ENCODE measurements at regions not wholly inside any gene's neighbourhood (a gene's known extent, or its start where the extent isn't known, plus 50 kb on each side); places are given as distances from the start of the nearest gene placed in this dataset.

DNA sequence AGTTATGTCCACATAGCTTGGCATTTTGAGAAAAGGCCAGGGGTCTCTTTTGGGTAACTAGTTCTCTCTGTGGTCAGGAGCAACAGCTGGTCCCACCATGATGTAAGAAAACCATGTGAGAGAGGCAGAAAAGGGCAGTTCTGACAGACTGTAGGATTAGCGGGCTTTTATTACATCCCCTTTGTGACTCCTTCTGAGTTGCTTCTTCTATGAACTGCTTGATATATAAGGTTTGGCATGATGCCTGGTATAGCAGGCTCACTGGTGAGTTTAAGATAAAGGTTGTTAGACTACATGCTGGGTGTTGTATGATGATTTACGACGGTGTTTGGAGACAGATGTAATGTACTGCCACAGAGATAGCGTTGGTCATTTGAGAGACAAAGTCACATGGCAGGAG lies 2308.1 kb upstream of the AGA start:
- 90% methylated on average over 2 of the region's 4 CpGs for WGBS (ENCODE audit: insufficient coverage)
- Histone ChIP-seq H3K4me1 (ENCODE audit: control insufficient read depth, insufficient read depth, low read length) (no peaks in the 10 kb centered on the region), H3K27me3 (ENCODE audit: control insufficient read depth, insufficient read depth, low read length) (no peaks in the 10 kb centered on the region), H3K9me3 (replicated peaks; ENCODE audit: control insufficient read depth, low read depth, low read length) (no peaks in the 10 kb centered on the region), H3K27ac (ENCODE audit: low read length) (no peak overlapping the region), H3K36me3 (ENCODE audit: control insufficient read depth, insufficient read depth, low read length) (no peaks in the 10 kb centered on the region), H3K4me3 (ENCODE audit: low read length) (no peak overlapping the region)
- DNase-seq: peak; percentile 1

DNA sequence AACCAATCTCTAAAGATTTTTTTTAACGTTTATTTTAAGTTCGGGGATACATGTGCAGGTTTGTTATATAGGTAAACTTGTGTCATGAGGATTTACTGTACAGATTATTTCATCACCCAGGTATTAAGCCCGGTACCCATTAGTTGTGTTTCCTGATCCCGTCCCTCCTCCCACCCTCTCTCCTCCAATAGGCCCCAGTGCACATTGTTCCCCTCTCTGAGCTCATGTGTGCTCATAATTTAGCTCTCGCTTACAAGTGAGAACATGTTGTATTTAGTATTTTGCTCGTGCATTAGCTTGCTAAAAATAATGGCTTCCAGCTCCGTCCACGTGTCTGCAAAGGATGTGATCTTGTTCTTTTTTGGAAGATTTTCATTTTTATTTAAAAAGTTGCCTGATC lies 2309.4 kb upstream of the AGA start:
- no peaks in the 10 kb centered on the region for H3K9me3 ChIP-seq (replicated peaks; ENCODE audit: control insufficient read depth, low read depth, low read length)
- 50% methylated on average over 2 of the region's 8 CpGs for WGBS (ENCODE audit: insufficient coverage)
- no peaks in the 10 kb centered on the region for H3K36me3 ChIP-seq (ENCODE audit: control insufficient read depth, insufficient read depth, low read length)
- H3K4me3 ChIP-seq (ENCODE audit: low read length): no peak overlapping the region
- no peak for DNase-seq
- no peaks in the 10 kb centered on the region for H3K27me3 ChIP-seq (ENCODE audit: control insufficient read depth, insufficient read depth, low read length)
- no peaks in the 10 kb centered on the region for H3K4me1 ChIP-seq (ENCODE audit: control insufficient read depth, insufficient read depth, low read length)
- H3K27ac ChIP-seq (ENCODE audit: low read length): no peak overlapping the region

DNA sequence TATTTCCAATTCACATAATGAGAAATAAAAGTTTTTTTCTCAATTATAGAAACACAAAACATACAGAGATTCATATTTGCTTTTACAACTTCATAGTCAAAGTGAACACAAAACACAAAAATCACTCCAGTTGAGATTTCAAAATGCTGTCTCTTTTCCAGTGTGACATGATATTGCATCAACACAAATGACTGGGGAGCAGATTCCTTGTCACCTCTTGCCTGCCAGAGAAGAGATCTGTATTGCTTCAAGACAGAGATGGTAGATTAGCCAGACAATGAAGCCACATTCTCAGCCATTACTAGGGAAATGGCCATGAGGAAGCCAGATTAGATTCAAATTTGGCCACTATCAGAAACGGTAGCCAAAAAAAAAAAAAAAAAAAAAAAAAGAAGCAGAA lies 2313.1 kb upstream of the AGA start:
- no peak for DNase-seq
- H3K27me3 ChIP-seq (ENCODE audit: control insufficient read depth, insufficient read depth, low read length): no peaks in the 10 kb centered on the region
- H3K36me3 ChIP-seq (ENCODE audit: control insufficient read depth, insufficient read depth, low read length): no peaks in the 10 kb centered on the region
- H3K27ac ChIP-seq (ENCODE audit: low read length): no peak overlapping the region
- H3K4me1 ChIP-seq (ENCODE audit: control insufficient read depth, insufficient read depth, low read length): no peaks in the 10 kb centered on the region
- WGBS (ENCODE audit: insufficient coverage): no CpG with 5 or more reads among the region's 1 CpG
- no peaks in the 10 kb centered on the region for H3K9me3 ChIP-seq (replicated peaks; ENCODE audit: control insufficient read depth, low read depth, low read length)
- H3K4me3 ChIP-seq (ENCODE audit: low read length): no peak overlapping the region

DNA sequence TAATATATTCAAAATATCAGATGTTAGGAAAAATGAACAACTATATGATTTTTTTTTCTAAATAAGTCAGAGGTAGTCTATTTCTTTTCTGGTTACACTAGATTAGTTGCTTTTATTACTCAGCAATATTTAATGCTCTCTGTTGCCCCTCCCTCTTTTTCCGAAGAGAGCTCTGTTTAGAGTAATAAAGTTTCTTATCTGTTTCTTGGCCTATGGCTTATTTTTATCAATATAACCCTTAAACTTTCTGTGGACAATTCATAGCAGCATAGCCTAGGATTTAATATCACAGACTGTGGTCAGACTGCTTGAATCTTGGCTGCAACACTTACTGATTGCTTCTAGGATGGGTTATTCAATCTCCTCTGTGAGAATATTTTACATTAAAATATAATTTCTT lies 2315.4 kb upstream of the AGA start:
- no peaks in the 10 kb centered on the region for H3K27me3 ChIP-seq (ENCODE audit: control insufficient read depth, insufficient read depth, low read length)

DNA sequence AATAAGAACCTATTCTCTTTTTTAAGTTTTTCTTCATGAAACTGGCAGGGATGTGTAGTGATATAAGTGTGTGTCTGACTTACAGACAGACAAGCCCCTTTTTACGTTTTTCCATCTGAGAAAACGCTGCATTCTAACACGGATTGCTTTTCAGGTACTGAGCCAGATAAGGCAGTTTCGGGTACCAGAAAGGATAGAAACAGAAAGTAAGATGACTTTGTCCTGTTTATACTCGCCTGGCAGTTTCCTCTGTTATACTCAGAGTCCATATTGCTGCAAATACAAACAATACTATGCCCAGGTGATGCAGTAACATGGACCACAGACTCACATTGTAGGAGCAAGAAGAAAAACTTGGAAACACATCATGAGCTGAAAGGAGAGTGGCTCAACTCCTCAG lies 2320.6 kb upstream of the AGA start:
- Histone ChIP-seq H3K9me3 (replicated peaks; ENCODE audit: control insufficient read depth, low read depth, low read length) (peaks cover 3% of the 10 kb centered on the region), H3K36me3 (ENCODE audit: control insufficient read depth, insufficient read depth, low read length) (no peaks in the 10 kb centered on the region), H3K4me3 (ENCODE audit: low read length) (no peak overlapping the region), H3K4me1 (ENCODE audit: control insufficient read depth, insufficient read depth, low read length) (no peaks in the 10 kb centered on the region), H3K27ac (ENCODE audit: low read length) (no peak overlapping the region), H3K27me3 (ENCODE audit: control insufficient read depth, insufficient read depth, low read length) (no peaks in the 10 kb centered on the region)
- 88% methylated on average over 3 of the region's 5 CpGs for WGBS (ENCODE audit: insufficient coverage)
- no peak for DNase-seq

More for the DNA sequence above, 2315.4 kb upstream of the AGA start:
- Histone ChIP-seq H3K4me3 (ENCODE audit: low read length) (no peak overlapping the region), H3K4me1 (ENCODE audit: control insufficient read depth, insufficient read depth, low read length) (no peaks in the 10 kb centered on the region), H3K27ac (ENCODE audit: low read length) (no peak overlapping the region), H3K36me3 (ENCODE audit: control insufficient read depth, insufficient read depth, low read length) (no peaks in the 10 kb centered on the region), H3K9me3 (replicated peaks; ENCODE audit: control insufficient read depth, low read depth, low read length) (no peaks in the 10 kb centered on the region)
- no peak for DNase-seq
- no CpG with 5 or more reads among the region's 1 CpG for WGBS (ENCODE audit: insufficient coverage)

DNA sequence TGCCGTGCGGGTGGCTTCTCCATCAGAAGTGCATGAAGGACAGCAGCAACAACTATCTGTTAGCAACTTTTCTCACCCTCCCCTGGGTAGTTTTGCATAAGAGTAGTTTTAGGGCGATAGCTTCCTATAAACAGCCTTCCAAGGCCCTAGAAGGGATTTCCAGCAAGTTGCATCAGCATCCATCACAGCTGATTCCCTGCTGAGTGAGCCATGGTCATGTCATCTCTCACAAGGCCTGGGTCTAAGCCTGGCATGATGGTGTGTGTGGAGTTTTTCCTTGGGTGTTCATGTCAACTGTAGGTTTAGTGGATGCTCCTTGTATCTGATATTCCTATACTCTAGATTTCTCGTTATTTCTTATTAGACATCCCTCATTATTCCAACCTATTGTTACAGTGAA lies 2324.7 kb upstream of the AGA start:
- Histone ChIP-seq H3K9me3 (replicated peaks; ENCODE audit: control insufficient read depth, low read depth, low read length) (peaks cover 3% of the 10 kb centered on the region), H3K36me3 (ENCODE audit: control insufficient read depth, insufficient read depth, low read length) (no peaks in the 10 kb centered on the region), H3K4me1 (ENCODE audit: control insufficient read depth, insufficient read depth, low read length) (no peaks in the 10 kb centered on the region), H3K4me3 (ENCODE audit: low read length) (no peak overlapping the region), H3K27ac (ENCODE audit: low read length) (no peak overlapping the region), H3K27me3 (ENCODE audit: control insufficient read depth, insufficient read depth, low read length) (no peaks in the 10 kb centered on the region)
- 0% methylated on average over 1 of the region's 4 CpGs for WGBS (ENCODE audit: insufficient coverage)
- DNase-seq: no peak

DNA sequence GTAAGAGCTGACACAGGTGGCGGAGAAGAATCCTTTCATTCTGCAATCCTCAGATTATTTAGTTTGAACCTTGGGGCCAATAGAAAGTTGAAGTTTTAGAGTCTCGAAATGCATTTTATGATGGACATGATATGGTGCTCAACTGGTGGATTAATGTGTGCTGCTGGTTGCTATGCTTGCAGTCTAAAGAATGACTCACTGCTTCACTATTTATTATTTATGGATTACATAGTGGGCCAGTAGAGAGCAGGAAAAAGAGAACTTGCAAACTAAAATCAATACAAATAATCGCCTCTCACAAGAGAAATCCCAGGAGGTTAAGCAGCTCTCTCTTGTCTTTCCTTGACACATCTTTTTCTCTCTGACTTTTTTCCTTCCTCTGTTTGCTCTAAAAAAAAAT lies 2326.8 kb upstream of the AGA start:
- no peak for DNase-seq
- Histone ChIP-seq H3K9me3 (replicated peaks; ENCODE audit: control insufficient read depth, low read depth, low read length) (peaks cover 3% of the 10 kb centered on the region), H3K4me3 (ENCODE audit: low read length) (no peak overlapping the region), H3K36me3 (ENCODE audit: control insufficient read depth, insufficient read depth, low read length) (no peaks in the 10 kb centered on the region), H3K4me1 (ENCODE audit: control insufficient read depth, insufficient read depth, low read length) (no peaks in the 10 kb centered on the region), H3K27me3 (ENCODE audit: control insufficient read depth, insufficient read depth, low read length) (no peaks in the 10 kb centered on the region), H3K27ac (ENCODE audit: low read length) (no peak overlapping the region)
- WGBS (ENCODE audit: insufficient coverage): no CpG with 5 or more reads among the region's 3 CpGs

DNA sequence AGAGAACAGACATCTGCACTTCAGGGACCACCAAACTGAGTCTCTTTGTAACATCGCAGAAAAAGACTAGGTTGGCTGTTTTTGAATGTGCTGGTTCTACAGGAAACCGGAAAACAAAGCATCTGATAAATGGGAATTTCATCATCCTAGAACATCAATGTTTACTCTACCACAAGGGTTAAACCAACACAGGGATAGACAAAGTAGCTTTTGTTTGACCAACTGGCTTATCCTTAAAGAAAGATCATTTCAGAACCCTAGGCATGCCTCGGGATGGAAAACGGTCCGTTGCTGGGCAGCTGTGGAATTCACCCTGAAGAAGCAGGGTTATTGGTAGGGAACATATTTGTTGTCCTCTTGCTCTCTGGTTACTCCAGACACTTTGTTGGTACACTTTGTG lies 2355.5 kb upstream of the AGA start:
- H3K4me3 ChIP-seq (ENCODE audit: low read length): no peak overlapping the region
- no peaks in the 10 kb centered on the region for H3K36me3 ChIP-seq (ENCODE audit: control insufficient read depth, insufficient read depth, low read length)
- WGBS (ENCODE audit: insufficient coverage): 100% methylated on average over 1 of the region's 5 CpGs
- H3K9me3 ChIP-seq (replicated peaks; ENCODE audit: control insufficient read depth, low read depth, low read length): no peaks in the 10 kb centered on the region
- no peak for DNase-seq
- no peaks in the 10 kb centered on the region for H3K27me3 ChIP-seq (ENCODE audit: control insufficient read depth, insufficient read depth, low read length)
- no peak overlapping the region for H3K27ac ChIP-seq (ENCODE audit: low read length)
- H3K4me1 ChIP-seq (ENCODE audit: control insufficient read depth, insufficient read depth, low read length): no peaks in the 10 kb centered on the region

DNA sequence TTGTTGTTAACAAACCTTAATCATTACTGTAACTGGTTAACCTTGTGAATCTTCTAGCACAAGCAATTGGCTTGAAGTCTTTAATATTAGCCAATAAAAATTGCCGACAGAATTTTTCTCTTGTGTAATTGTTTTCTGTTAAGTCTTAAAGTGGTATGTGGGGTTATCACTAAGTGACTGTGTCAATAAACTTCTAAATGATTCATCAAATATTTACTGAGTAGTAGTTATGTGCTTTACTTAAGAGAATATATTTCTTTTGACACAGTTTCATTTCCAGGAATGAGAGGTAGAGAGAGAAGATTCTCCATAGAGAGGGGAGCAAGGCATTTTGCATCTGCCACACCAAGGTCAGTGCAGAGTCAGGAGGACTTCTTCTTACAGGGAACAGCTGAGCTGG lies 2361.6 kb upstream of the AGA start:
- H3K27me3 ChIP-seq (ENCODE audit: control insufficient read depth, insufficient read depth, low read length): no peaks in the 10 kb centered on the region
- no peaks in the 10 kb centered on the region for H3K9me3 ChIP-seq (replicated peaks; ENCODE audit: control insufficient read depth, low read depth, low read length)
- H3K4me3 ChIP-seq (ENCODE audit: low read length): no peak overlapping the region
- no CpG with 5 or more reads among the region's 1 CpG for WGBS (ENCODE audit: insufficient coverage)
- no peaks in the 10 kb centered on the region for H3K4me1 ChIP-seq (ENCODE audit: control insufficient read depth, insufficient read depth, low read length)
- H3K36me3 ChIP-seq (ENCODE audit: control insufficient read depth, insufficient read depth, low read length): no peaks in the 10 kb centered on the region
- no peak for DNase-seq
- H3K27ac ChIP-seq (ENCODE audit: low read length): no peak overlapping the region

DNA sequence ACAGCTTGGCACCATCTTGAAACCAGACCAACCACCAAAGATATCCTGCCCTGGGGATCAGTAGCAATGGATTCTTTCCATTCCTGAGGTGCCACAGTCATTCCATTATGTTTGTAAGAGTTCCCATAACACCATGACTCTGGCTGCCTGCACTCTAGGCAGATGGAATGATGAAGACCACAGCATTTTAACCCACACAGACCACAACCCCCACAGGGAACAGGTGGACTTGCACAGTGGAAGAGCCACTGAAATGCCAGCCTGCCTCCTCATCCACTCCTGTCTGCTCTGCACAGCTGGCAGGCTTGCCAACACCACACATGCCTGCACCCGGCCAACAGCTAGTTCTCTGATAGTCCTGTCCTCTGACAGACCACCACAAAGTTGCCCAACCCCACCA lies 2362.2 kb upstream of the AGA start:
- Histone ChIP-seq H3K27ac (ENCODE audit: low read length) (no peak overlapping the region), H3K27me3 (ENCODE audit: control insufficient read depth, insufficient read depth, low read length) (no peaks in the 10 kb centered on the region), H3K36me3 (ENCODE audit: control insufficient read depth, insufficient read depth, low read length) (no peaks in the 10 kb centered on the region), H3K4me3 (ENCODE audit: low read length) (no peak overlapping the region), H3K9me3 (replicated peaks; ENCODE audit: control insufficient read depth, low read depth, low read length) (no peaks in the 10 kb centered on the region), H3K4me1 (ENCODE audit: control insufficient read depth, insufficient read depth, low read length) (no peaks in the 10 kb centered on the region)
- no peak for DNase-seq
- WGBS (ENCODE audit: insufficient coverage): 71% methylated on average over 1 of the region's 1 CpG

DNA sequence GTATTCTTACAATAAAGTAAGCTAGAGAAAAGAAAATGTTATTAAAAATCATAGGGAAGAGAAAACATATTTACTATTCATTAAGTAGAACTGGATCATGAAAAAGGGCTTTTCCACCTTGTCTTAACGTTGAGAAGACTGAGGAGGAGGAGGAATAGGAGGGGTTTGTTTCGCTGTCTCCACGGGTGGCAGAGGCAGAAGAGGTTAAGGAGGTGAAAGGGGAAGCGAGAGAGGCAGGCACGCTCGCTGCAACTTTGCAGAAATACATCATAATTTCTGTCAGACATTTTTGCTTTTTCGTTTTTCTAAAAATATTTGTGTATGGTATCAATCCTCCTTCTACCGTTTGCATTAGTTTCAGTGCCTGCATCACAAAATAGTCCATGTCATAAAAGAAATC lies 2375.1 kb upstream of the AGA start:
- no peak overlapping the region for H3K4me3 ChIP-seq (ENCODE audit: low read length)
- DNase-seq: no peak
- H3K27ac ChIP-seq (ENCODE audit: low read length): no peak overlapping the region
- H3K36me3 ChIP-seq (ENCODE audit: control insufficient read depth, insufficient read depth, low read length): no peaks in the 10 kb centered on the region
- H3K27me3 ChIP-seq (ENCODE audit: control insufficient read depth, insufficient read depth, low read length): no peaks in the 10 kb centered on the region
- H3K4me1 ChIP-seq (ENCODE audit: control insufficient read depth, insufficient read depth, low read length): no peaks in the 10 kb centered on the region
- H3K9me3 ChIP-seq (replicated peaks; ENCODE audit: control insufficient read depth, low read depth, low read length): peaks cover 2% of the 10 kb centered on the region
- WGBS (ENCODE audit: insufficient coverage): no CpG with 5 or more reads among the region's 8 CpGs

All from muscle of leg (tissue), 3 donors.